NB4 (cell line): ENCODE measurements at regions not wholly inside any gene's neighbourhood (a gene's known extent, or its start where the extent isn't known, plus 50 kb on each side); places are given as distances from the start of the nearest gene placed in this dataset.
"Not testable (repeated sequence)": the region's sequence is repeated elsewhere in the genome, so short reads cannot be mapped to it uniquely, and the experiment has no call there.

ENCODE experiments used
- DNase-seq: peaks from one replicate; pipeline ENCODE4 v3.0.0; 2010; ENCODE audit warnings: low read depth
- H3K4me3 ChIP-seq: one replicate; pipeline ENCODE4 v1.5.1; 2011; ENCODE audit warnings: mild to moderate bottlenecking, low read depth, low read length, moderate library complexity
- MYC ChIP-seq: IDR thresholded peaks from 2 replicates; pipeline ENCODE4 v1.6.1; 2011; ENCODE audit warnings: low read depth, low read length
- POLR2A ChIP-seq: IDR thresholded peaks from 2 replicates; pipeline ENCODE4 v1.6.1; 2011; ENCODE audit warnings: mild to moderate bottlenecking; ENCODE audit not compliant: insufficient read length; ENCODE audit errors: extremely low read depth
- TF ChIP-seq, protein P1 (sequence below): IDR thresholded peaks from 2 replicates; pipeline ENCODE4 v1.6.1; 2011; ENCODE audit warnings: low read depth, low read length
- TF ChIP-seq, protein P2 (sequence below): IDR thresholded peaks from one replicate; pipeline ENCODE4 v1.5.1; 2012; ENCODE audit warnings: low read depth, low read length

- DNase-seq: no peak
- TF ChIP-seq MYC: no peak
- TF ChIP-seq, protein P1, sequence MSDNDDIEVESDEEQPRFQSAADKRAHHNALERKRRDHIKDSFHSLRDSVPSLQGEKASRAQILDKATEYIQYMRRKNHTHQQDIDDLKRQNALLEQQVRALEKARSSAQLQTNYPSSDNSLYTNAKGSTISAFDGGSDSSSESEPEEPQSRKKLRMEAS: no peak
- TF ChIP-seq, protein P2, sequence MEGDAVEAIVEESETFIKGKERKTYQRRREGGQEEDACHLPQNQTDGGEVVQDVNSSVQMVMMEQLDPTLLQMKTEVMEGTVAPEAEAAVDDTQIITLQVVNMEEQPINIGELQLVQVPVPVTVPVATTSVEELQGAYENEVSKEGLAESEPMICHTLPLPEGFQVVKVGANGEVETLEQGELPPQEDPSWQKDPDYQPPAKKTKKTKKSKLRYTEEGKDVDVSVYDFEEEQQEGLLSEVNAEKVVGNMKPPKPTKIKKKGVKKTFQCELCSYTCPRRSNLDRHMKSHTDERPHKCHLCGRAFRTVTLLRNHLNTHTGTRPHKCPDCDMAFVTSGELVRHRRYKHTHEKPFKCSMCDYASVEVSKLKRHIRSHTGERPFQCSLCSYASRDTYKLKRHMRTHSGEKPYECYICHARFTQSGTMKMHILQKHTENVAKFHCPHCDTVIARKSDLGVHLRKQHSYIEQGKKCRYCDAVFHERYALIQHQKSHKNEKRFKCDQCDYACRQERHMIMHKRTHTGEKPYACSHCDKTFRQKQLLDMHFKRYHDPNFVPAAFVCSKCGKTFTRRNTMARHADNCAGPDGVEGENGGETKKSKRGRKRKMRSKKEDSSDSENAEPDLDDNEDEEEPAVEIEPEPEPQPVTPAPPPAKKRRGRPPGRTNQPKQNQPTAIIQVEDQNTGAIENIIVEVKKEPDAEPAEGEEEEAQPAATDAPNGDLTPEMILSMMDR: no peak
- TF ChIP-seq POLR2A: no peak
- H3K4me3 ChIP-seq: no peak overlapping the region
These were observed 177.8 kb downstream of the OTOL1 start for GRCh38 chr3:161674402-161674801.

GRCh38 chr3:161681831-161682230, 185.2 kb downstream of the OTOL1 start:
- not testable (repeated sequence) for DNase-seq, H3K4me3 ChIP-seq

GRCh38 chr3:161682715-161683114, 186.1 kb downstream of the OTOL1 start:
- no peak overlapping the region for H3K4me3 ChIP-seq
- no peak for DNase-seq
- TF ChIP-seq MYC (no peak), POLR2A (no peak)
- TF ChIP-seq, protein P1: no peak
- TF ChIP-seq, protein P2: no peak

- TF ChIP-seq, protein P1: no peak
- TF ChIP-seq POLR2A: no peak
- TF ChIP-seq MYC: no peak
- TF ChIP-seq, protein P2: no peak
- no peak for DNase-seq
- H3K4me3 ChIP-seq: no peak overlapping the region
These were observed 193.1 kb downstream of the OTOL1 start for GRCh38 chr3:161689584-161690298.

GRCh38 chr3:161690299-161690620, 193.7 kb downstream of the OTOL1 start:
- H3K4me3 ChIP-seq: no peak overlapping the region
- TF ChIP-seq, protein P2: no peak
- TF ChIP-seq MYC: no peak
- TF ChIP-seq, protein P1: no peak
- TF ChIP-seq POLR2A: no peak
- no peak for DNase-seq

GRCh38 chr3:161691677-161692076, 195.1 kb downstream of the OTOL1 start:
- H3K4me3 ChIP-seq: no peak overlapping the region
- TF ChIP-seq MYC (no peak), POLR2A (no peak)
- TF ChIP-seq, protein P2: no peak
- TF ChIP-seq, protein P1: no peak
- DNase-seq: peak; percentile 9
